ENCODE measurements at regions not wholly inside any gene's neighbourhood (a gene's known extent, or its start where the extent isn't known, plus 50 kb on each side); places are given as distances from the start of the nearest gene placed in this dataset.
A peak's percentile ranks its signal among the peaks of the same experiment; 100 is the strongest.

- no peak for DNase-seq
Observed at GRCh38 chr15:89421219-89421618, 75.2 kb downstream of the RHCG start.

DNA sequence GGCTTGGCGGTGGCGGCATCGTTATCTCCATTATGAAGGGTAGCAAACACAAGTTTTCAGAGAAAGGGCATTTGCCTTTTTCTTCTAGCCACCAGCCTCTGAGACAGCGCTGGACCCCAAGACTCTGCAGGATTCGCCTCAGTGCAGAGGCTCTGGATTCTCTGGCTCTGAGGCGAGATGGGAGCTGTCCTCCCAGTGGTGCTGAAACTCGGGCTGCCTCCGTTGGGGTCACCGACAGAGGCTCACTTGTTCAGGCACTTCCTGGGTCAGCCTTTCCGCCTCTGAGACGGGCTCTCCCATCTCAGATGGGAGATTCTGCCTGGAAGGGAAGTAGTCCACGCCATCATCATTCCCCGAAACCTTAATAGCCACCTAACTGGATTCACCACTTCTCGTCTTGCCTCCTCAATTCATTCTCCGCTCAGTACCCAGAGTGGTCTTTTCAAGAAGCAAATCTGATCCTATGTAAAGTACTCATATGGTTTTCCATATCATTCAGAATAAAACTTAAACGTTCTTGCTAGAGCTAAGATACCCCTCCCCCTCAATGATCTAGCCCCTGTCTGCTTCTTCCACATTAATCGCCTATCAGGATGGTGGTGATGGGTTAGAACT lies 76.9 kb downstream of the RHCG start:
- DNase-seq, result peak; percentile 2

DNA sequence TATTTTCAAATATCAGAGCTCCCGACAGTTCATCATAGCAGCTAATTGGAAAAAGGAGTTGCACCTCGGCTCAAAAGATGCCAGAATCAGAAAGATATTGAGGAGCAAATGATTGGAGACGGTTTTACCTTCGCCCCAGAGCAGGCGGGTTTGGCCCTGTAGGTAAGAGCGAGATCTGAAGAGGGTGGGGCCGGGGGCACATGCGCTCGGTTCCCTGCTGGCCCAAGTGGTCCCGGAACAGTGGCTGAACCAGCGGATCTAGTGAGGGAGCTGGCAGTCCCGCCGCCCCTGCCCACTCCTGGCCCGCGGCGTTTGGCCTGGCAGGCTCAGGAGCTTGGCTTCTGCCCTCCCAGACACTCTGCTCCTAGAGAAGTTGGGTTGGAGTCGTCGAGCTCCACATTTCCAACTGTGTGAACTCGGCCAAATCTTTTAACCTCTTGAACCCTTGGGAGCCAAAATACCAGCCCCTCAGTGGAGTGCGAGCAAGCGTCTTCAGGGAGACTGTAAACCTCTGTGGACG lies 79.1 kb downstream of the RHCG start:
- DNase-seq, result no peak

- DNase-seq, result peak; percentile 37
Observed at GRCh38 chr15:89416339-89417183, 79.8 kb downstream of the RHCG start.

GRCh38 chr15:89414571-89414970 lies 79.9 kb upstream of the POLG start:
- no peak for DNase-seq

DNA sequence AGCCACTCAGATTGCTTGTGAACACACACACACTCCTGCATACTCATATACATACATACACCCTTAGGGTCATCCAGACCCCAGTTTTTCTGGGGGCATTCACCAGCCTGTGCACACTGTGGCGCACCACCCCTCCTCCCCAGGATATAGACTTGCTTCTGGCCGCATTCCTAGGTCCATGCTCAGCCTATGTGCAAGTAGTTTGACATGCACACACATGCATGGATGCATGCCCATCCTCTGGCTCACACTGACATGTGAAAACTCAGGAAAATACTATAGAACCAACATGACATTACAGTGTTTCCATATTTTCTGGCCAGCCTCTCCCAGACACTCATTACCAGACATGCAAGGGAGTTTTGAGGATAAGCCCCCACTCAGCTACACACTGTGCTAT lies 79.3 kb upstream of the POLG start:
- DNase-seq, result no peak

DNA sequence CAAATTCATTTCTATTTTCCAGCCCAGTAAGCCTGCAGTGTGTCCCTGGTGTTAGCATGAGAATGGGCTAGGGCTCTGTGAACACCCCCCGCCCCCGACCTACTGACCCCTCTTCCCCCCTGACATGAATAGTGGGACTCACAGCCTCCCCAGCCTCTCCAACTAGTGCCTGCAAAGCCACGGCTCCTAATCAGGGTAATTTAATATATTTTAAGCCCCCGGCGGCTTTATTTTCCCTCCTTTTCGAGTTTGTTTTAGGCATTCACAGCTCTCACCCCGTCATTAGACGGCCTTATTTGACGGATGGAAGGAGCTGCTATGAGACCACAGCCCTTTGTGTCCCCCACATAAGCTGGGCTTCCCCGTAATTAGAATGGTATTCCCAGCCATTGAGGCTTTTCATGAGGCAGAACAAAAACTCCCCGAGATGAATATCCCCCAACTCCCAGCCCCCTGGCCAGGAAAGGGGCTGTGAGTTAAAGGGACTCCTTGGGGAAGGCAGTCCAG lies 78.3 kb upstream of the POLG start:
- DNase-seq, result no peak

DNA sequence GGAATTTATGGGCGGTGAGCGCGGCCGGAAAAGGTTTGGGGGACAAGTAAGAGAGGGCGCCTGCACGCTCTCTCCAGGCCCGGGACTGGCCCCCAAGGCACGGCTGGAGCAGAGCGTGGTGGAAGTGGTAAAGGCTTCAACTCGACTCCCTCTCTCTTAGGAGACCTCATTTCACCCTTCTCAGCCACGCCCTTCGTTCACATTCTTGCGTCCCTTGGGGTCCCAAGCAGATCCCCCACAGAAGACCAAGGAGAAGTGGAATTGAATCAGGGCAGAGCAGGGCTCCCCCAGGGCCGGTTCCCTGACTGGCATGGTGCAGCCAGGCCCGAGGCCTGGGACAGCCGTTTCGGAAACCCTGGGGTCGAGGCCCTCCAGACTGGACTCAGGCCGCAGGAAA lies 75.4 kb upstream of the POLG start:
- no peak for DNase-seq

- DNase-seq, result no peak
Observed at GRCh38 chr15:89409184-89410038, 74.8 kb upstream of the POLG start.

DNA sequence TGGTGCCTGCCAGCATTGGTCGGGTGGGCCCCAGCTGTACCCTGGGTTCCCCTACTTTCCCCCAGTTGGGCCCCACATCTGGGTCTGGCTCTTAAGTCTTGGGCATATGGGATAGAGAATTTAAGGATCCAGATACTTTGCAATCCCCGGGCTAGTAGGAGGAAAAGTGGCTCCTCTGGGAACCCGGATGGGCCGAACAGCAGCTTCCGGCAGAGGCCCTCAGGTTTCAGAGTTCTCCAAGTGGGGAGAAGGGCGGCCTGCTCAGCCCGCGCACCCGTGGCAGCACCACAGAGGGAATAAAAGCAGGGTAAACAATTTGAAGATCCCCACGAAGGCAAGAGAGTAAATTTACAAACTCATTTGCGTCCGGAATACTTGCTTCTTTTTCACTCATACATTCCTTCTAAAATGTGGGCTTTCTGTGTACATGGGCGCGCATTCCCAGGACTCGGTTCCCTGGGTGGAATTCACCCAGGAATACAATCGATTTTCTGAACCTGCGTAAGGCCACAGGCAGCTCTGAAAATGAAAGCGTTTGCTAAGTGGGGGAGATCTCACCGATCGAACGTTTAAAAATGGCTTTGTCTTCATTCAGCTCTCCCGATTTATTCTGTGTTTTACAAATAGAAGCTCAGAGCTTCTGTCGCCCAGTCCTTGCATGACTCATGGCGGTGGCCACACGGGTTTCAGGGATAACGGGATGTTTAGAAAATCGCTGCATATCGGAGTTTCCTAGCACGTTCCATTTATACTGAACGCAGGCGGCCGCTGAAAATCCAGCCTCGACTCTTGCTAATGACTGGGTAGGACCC lies 74.0 kb upstream of the POLG start:
- no peak for DNase-seq

GRCh38 chr15:89406940-89407607 lies 72.5 kb upstream of the POLG start:
- no peak for DNase-seq

DNA sequence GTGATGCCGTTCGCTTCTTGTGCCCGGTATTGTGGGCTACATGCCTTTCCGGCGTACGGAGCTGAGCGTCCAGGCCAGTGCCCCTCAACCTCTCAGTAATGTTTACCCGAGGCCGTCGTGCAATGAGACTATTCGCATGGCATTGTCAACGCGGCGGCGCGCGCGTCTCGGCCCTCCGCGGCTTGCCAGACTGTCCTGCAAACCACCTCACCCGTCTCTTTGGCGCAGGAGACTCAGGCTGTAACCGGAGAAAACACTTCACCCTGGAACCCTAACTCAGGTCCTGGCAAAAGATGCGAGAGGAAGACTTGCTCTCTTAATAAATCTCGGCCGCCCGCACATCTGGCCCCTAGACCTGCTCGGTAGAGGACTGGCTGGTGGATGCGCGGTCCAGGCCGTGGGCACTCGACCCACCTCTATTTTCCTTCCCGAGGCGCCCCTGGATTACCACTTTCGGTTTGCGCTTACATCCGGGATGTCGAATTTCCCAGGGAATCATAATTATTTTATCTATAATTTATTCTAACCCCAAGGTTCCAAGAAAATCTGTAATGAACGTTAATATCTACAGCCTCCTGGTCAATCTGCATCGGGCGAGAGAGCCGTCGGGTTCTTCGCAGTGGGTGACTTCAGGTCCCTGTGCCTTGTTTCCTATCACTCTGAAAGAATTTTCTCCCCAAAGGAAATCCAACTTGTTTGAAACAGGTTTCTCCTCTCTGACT lies 71.8 kb upstream of the POLG start:
- no peak for DNase-seq

- no peak for DNase-seq
Observed at GRCh38 chr15:89405494-89405893, 70.9 kb upstream of the POLG start.

GRCh38 chr15:89404023-89404422 lies 69.4 kb upstream of the POLG start:
- DNase-seq, result no peak

GRCh38 chr15:89402518-89402805 lies 67.8 kb upstream of the POLG start:
- no peak for DNase-seq

DNA sequence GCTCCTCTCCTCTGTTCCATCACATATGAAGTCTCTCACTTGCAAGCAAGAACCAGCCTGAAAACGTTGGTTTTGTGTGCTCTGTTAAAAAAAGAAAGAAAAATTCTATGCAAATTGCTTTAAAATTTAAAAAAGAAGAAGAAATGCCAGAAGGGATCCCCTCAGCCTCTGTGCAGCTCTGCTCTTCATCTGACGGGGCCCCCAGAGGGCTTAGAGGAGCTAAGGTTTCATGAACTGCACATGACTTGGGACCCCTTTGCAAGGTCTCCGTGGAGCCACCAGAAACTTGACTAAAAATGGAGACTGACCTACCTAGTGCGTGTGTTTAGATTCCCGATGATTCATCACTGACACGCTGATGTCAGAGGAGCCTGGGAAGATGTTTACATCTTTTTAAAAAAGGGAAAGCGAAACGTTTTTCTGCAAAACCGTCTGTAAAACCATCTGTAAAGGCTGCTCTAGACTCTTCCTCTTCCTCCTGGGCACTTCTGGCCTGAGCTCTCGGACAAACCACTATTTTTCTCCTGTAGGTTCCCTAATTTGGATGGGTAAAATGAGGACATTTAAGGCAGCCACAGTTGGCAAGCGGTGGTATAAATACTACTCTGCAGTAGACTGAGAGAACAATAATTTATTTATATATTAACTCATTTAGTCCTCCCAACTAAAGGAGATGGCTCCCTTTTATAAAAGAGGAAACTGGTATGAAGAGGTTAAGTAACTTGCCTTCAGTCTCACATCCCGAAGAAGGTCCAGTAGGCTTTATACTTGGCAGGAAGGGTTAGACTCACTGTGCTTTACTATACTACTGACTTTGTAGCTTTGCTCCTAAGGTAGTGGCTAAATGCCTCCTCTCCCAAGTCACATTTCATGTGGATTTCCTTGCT lies 67.2 kb upstream of the POLG start:
- no peak for DNase-seq

DNA sequence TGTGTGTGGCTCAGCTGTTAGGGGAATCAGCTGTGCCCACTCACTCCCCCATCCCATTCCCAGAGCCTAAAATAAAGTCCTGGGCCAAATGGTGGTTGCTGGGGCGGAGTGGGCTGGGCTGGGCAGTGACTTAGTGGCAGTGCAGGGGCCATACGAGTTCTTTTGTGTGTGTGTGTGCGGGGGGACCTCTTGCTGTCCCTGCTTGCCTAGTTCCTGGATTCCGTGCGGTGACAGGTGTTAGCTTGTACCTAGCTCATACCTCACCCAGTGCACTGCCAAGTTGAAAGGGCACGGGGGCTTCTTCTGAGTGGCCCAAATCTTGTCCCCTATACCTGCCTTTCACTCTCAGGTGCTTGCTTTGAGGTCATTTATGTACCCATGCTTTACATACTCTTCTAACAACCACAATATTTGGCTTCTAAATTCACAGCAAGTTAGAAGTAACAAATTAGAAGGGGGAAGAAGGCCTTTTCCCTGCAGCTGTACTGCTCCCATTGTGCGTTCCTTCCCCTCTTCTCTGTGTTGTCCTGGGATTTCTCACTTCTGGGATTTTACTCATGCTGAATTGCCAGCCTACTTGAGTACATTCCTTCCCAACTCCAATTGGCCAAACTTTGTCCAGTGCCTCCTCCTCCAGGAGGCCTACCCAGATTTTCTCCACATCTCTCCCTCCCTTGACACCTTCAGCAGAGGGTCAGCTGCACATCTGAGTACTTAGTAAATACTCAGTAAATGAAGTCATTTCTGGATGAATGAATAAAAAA lies 66.3 kb upstream of the POLG start:
- no peak for DNase-seq

DNA sequence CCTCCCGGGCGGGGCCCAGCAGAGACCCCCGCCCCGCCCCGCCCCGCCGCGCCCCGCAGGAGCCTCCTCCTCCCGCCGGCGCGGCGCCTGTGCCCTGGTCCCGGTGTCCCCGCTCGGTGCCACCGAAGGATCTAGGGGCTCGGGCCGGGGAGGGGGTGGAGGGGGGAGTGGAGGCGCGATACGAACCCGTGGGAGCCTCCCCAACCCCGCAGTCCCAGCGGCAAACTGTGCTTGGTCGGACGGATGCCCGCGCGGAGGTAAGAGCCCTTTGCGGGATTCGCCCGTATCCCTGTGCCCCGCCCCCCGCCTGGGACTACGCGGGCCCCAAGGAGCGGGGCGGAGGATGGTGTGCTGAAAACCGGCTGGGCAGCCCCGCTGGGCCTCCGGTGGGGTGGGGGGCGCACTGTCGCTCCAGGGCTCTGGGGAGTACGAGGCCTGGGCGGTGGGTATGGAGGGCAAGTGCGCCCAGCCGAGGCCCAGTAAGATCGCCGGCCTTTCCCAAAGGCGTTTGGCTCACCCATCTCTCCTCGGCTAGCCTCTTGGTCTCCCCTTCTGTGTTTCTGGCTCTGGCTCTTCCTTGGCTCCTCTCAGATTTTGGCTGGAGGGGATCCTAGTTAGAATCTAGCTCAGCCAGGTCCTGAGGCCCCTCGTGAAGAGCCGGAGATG lies 65.6 kb upstream of the POLG start:
- no peak for DNase-seq

All from effector CD8-positive, alpha-beta T cell (primary cell).